SK-N-SH treated with all-trans-retinoic acid at 6 μM for 48 hours (cell line): ENCODE measurements at regions not wholly inside any gene's neighbourhood (a gene's known extent, or its start where the extent isn't known, plus 50 kb on each side); places are given as distances from the start of the nearest gene placed in this dataset.

ENCODE experiments used
- ATAC-seq: fragments of 200-7000 bp; cut with Tn5 transposase; 3 replicates; pipeline ENCODE4 v1.9.1; 2020; ENCODE audit warnings: mild to moderate bottlenecking, moderate library complexity
- ARNTL ChIP-seq: fragments of 450-650 bp; formaldehyde crosslinking; IDR thresholded peaks from 2 replicates; pipeline ENCODE4 v1.5.0; 2020; ENCODE audit warnings: low read depth, mild to moderate bottlenecking, moderate library complexity, borderline replicate concordance
- BACH2 ChIP-seq: fragments of 250-450 bp; sonication (Bioruptor Pico); IDR thresholded peaks from 2 replicates; pipeline ENCODE4 v1.9.0; 2021; ENCODE audit warnings: mild to moderate bottlenecking, borderline replicate concordance
- CREB5 ChIP-seq: fragments of 250-450 bp; sonication (Bioruptor Pico); IDR thresholded peaks from 2 replicates; pipeline ENCODE4 v1.5.1; 2020; ENCODE audit warnings: low read depth, mild to moderate bottlenecking, moderate library complexity
- CSDC2 ChIP-seq: fragments of 250-450 bp; sonication (Bioruptor Pico); IDR thresholded peaks from 2 replicates; pipeline ENCODE4 v1.5.0; 2020; ENCODE audit warnings: mild to moderate bottlenecking, moderate library complexity
- ESRRG ChIP-seq: fragments of 250-450 bp; sonication (Bioruptor Pico); IDR thresholded peaks from 2 replicates; pipeline ENCODE4 v1.6.1; 2021; ENCODE audit warnings: mild to moderate bottlenecking
- GLIS3 ChIP-seq: fragments of 250-450 bp; sonication (Bioruptor Pico); IDR thresholded peaks from 2 replicates; pipeline ENCODE4 v1.5.0; 2020; ENCODE audit warnings: mild to moderate bottlenecking, moderate library complexity
- ISL1 ChIP-seq: fragments of 250-450 bp; sonication (Bioruptor Pico); IDR thresholded peaks from 2 replicates; pipeline ENCODE4 v2.1.2; 2022; ENCODE audit warnings: mild to moderate bottlenecking, moderate library complexity
- OSR1 ChIP-seq: fragments of 250-450 bp; sonication (Bioruptor Pico); IDR thresholded peaks from 2 replicates; pipeline ENCODE4 v1.8.0; 2022; ENCODE audit warnings: moderate library complexity, mild to moderate bottlenecking, inconsistent platforms
- PPARA ChIP-seq: fragments of 250-450 bp; sonication (Bioruptor Pico); IDR thresholded peaks from 2 replicates; pipeline ENCODE4 v1.5.0; 2020; ENCODE audit warnings: mild to moderate bottlenecking, borderline replicate concordance
- RARB ChIP-seq: fragments of 250-450 bp; sonication (Bioruptor Pico); IDR thresholded peaks from 2 replicates; pipeline ENCODE4 v1.8.0; 2021; ENCODE audit warnings: mild to moderate bottlenecking, moderate library complexity
- SNAI2 ChIP-seq: fragments of 250-450 bp; sonication (Bioruptor Pico); IDR thresholded peaks from 2 replicates; pipeline ENCODE4 v1.5.0; 2020; ENCODE audit warnings: mild to moderate bottlenecking, moderate library complexity
- TCF4 ChIP-seq: fragments of 250-450 bp; sonication (Bioruptor Pico); IDR thresholded peaks from 2 replicates; pipeline ENCODE4 v1.8.0; 2021; ENCODE audit warnings: mild to moderate bottlenecking, moderate library complexity, borderline replicate concordance
- TOX ChIP-seq: fragments of 250-450 bp; sonication (Bioruptor Pico); IDR thresholded peaks from 2 replicates; pipeline ENCODE4 v1.8.0; 2021; ENCODE audit warnings: mild to moderate bottlenecking, moderate library complexity, borderline replicate concordance
- ZC3H10 ChIP-seq: fragments of 250-450 bp; sonication (Bioruptor Pico); IDR thresholded peaks from 2 replicates; pipeline ENCODE4 v1.5.1; 2021; ENCODE audit warnings: mild to moderate bottlenecking, moderate library complexity
- ZFP3 ChIP-seq: fragments of 250-450 bp; sonication (Bioruptor Pico); IDR thresholded peaks from 2 replicates; pipeline ENCODE4 v1.5.0; 2020; ENCODE audit warnings: mild to moderate bottlenecking, moderate library complexity
- ZFP30 ChIP-seq: fragments of 450-650 bp; formaldehyde crosslinking; IDR thresholded peaks from 2 replicates; pipeline ENCODE4 v1.5.0; 2022; ENCODE audit warnings: mild to moderate bottlenecking, moderate library complexity
- ZNF70 ChIP-seq: fragments of 450-650 bp; formaldehyde crosslinking; IDR thresholded peaks from 2 replicates; pipeline ENCODE4 v1.5.0; 2020; ENCODE audit warnings: mild to moderate bottlenecking, moderate library complexity
- ZNF8 ChIP-seq: fragments of 450-650 bp; formaldehyde crosslinking; IDR thresholded peaks from 2 replicates; pipeline ENCODE4 v1.5.0; 2020; ENCODE audit warnings: mild to moderate bottlenecking, moderate library complexity
- TF ChIP-seq, protein P1 (sequence below): fragments of 250-450 bp; sonication (Bioruptor Pico); IDR thresholded peaks from 2 replicates; pipeline ENCODE4 v1.5.1; 2021; ENCODE audit warnings: mild to moderate bottlenecking, moderate library complexity
- TF ChIP-seq, protein P2 (sequence below): fragments of 250-450 bp; sonication (Bioruptor Pico); IDR thresholded peaks from 2 replicates; pipeline ENCODE4 v1.8.0; 2020; ENCODE audit warnings: mild to moderate bottlenecking, moderate library complexity, borderline replicate concordance
- TF ChIP-seq, protein P3 (sequence below): fragments of 250-450 bp; sonication (Bioruptor Pico); IDR thresholded peaks from 2 replicates; pipeline ENCODE4 v1.8.0; 2021; ENCODE audit warnings: low read depth, mild to moderate bottlenecking, moderate library complexity, borderline replicate concordance

DNA sequence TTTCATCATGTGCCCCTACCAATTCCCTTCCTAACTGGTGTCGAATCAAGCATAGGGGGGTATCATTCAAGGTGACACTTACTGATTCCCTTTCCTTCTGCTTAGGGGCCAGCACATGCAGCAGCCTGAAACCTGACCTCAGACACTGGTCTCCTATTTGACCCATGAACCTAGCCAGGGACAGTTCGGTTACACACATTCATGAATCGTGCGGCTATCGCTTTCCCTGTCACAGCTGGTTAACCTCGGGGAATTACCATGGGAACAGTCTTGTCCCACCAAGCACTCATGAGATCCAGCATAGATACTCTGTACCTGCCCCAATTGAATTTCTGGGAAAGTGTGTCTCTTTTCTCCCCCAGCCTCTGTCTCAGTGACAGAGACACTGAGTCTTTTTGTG lies 140.4 kb downstream of the ZNF674 start (continued):
- TF ChIP-seq TOX (CRISPR knock-in tag) (no peak), GLIS3 (no peak)

DNA sequence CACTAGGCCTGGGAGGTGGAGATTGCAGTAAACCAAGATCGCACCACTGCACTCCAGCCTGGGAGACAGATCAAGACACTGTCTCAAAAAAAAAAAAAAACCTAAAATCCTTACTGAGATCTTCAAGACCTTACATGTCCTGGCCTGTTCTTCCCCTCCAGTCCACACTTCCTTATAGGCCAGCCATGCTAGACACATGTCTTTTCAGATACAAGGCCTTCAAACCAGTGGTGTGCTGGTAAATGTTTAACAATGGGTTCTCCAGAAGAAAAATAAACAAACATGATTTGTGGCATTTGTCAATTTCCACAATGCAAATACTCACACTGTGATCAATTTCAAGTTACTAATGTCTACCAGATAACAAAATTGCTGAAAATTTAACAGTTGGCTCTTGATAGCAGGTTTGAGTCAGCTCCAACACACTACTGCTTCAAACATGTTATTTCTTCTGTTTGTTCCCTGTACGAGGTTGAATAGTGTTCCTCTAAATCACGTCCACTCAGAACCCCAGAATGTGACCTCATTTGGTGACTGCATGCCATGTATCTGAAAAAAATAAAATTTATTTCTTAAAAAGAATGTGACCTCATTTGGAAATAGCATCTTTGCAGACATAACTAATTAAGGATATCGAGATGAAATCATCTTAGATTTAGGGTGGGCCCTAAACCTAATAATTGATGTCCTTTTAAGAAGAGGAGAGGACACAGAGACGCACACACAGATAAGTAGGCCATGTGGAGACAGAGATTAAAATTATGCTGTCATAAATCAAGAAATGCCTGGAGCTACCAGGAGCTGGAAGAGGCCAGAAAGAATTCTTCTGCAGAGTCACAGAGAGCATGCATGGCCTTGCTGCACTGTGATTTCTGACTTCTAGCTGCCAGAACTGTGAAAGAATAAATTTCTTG lies 144.4 kb downstream of the ZNF674 start:
- TF ChIP-seq ZFP30 (CRISPR knock-in tag) (no peak), OSR1 (CRISPR knock-in tag) (no peak), TOX (CRISPR knock-in tag) (no peak), PPARA (no peak), ESRRG (CRISPR knock-in tag) (no peak), RARB (no peak)
- TF ChIP-seq, all 23 proteins: peak for 0
- ATAC-seq = no peak

DNA sequence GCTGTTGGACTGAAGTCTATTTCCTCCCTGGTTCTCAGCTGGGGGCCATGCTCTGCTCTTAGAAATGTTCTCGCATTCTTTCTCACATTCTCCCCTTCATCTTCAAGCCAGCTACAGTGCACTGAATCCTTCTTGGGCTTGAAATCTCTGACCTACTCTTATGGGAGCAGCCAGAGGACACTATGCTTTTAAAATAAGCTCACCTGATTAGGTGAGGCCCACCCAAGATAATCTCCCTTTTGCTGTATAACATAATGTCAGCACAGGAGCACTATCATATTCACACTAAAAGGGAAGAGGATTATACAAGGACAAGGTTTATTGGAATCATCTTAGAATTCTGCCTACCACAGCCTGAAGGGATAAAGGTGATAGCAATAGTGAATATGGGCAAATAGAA lies 146.3 kb downstream of the ZNF674 start:
- no peak for ATAC-seq
- no peak for TF ChIP-seq ESRRG (CRISPR knock-in tag)

- ATAC-seq = no peak
- TF ChIP-seq ZFP30 (CRISPR knock-in tag) = no peak
- no peak for TF ChIP-seq BACH2 (CRISPR knock-in tag)
- no peak for TF ChIP-seq ZC3H10
- no peak for TF ChIP-seq CREB5 (CRISPR knock-in tag)
- TF ChIP-seq, protein P1, sequence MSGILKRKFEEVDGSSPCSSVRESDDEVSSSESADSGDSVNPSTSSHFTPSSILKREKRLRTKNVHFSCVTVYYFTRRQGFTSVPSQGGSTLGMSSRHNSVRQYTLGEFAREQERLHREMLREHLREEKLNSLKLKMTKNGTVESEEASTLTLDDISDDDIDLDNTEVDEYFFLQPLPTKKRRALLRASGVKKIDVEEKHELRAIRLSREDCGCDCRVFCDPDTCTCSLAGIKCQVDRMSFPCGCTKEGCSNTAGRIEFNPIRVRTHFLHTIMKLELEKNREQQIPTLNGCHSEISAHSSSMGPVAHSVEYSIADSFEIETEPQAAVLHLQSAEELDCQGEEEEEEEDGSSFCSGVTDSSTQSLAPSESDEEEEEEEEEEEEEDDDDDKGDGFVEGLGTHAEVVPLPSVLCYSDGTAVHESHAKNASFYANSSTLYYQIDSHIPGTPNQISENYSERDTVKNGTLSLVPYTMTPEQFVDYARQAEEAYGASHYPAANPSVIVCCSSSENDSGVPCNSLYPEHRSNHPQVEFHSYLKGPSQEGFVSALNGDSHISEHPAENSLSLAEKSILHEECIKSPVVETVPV (CRISPR knock-in tag) = no peak
- no peak for TF ChIP-seq ZNF70 (CRISPR knock-in tag)
- TF ChIP-seq ZFP3 (CRISPR knock-in tag) = no peak
- TF ChIP-seq OSR1 (CRISPR knock-in tag) = no peak
- TF ChIP-seq GLIS3 = no peak
- TF ChIP-seq ISL1 (CRISPR knock-in tag) = no peak
- TF ChIP-seq TOX (CRISPR knock-in tag) = no peak
- TF ChIP-seq TCF4 = no peak
- no peak for TF ChIP-seq RARB
Measured at GRCh38 chrX:46398126-46398525, 147.1 kb downstream of the ZNF674 start.

DNA sequence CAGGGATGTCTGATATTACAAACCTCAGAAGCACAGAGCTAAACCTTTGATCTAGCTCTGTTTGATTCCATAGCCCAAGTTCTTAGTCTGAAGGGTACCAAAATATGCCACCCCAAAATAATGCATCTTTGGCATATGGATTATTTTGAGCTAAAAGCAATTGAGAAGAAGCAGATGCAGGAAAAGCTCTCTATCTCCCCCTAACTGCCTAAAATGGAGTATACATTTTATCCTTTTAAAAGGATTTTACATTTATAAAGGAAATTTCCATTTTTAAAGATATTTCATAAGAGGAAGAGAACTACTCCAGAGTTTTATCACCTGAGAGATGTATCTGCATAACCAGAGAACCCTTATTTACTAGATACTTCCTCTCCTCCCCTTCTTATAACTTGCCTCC lies 158.7 kb downstream of the ZNF674 start:
- no peak for ATAC-seq
- TF ChIP-seq RARB = no peak
- no peak for TF ChIP-seq OSR1 (CRISPR knock-in tag)
- no peak for TF ChIP-seq ESRRG (CRISPR knock-in tag)

- TF ChIP-seq, protein P2, sequence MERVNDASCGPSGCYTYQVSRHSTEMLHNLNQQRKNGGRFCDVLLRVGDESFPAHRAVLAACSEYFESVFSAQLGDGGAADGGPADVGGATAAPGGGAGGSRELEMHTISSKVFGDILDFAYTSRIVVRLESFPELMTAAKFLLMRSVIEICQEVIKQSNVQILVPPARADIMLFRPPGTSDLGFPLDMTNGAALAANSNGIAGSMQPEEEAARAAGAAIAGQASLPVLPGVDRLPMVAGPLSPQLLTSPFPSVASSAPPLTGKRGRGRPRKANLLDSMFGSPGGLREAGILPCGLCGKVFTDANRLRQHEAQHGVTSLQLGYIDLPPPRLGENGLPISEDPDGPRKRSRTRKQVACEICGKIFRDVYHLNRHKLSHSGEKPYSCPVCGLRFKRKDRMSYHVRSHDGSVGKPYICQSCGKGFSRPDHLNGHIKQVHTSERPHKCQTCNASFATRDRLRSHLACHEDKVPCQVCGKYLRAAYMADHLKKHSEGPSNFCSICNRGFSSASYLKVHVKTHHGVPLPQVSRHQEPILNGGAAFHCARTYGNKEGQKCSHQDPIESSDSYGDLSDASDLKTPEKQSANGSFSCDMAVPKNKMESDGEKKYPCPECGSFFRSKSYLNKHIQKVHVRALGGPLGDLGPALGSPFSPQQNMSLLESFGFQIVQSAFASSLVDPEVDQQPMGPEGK = no peak
- TF ChIP-seq BACH2 (CRISPR knock-in tag) = no peak
- no peak for TF ChIP-seq ESRRG (CRISPR knock-in tag)
- no peak for TF ChIP-seq CSDC2 (CRISPR knock-in tag)
- TF ChIP-seq ZFP3 (CRISPR knock-in tag) = no peak
- TF ChIP-seq TOX (CRISPR knock-in tag) = no peak
- no peak for TF ChIP-seq ARNTL (CRISPR knock-in tag)
- TF ChIP-seq, all 23 proteins: peak for 0
- ATAC-seq = no peak
Measured at GRCh38 chrX:46383006-46383405, 162.2 kb downstream of the ZNF674 start.

DNA sequence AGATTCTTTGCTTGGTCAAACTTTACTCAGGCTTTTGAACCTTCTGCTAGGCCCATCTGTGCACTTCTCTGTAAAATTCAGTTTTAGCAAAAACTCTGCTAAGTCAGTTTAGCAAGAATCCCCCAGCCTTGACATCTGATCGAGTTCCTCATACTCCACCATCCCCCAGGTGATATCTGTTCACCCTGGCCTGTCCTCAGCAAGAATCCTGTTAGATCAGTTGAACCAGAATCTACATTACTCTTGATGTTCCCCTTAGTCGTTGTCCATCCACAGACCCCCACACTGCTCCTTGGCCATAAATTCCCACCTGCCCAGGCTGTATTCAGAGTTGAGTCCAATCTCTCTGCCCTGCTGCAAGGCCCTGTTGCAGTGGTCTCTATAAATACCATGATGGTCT lies 162.6 kb downstream of the ZNF674 start:
- no peak for ATAC-seq
- no peak for TF ChIP-seq SNAI2 (CRISPR knock-in tag)
- TF ChIP-seq ESRRG (CRISPR knock-in tag) = no peak
- TF ChIP-seq, protein P2 = no peak
- TF ChIP-seq PPARA = no peak
- TF ChIP-seq CREB5 (CRISPR knock-in tag) = no peak
- TF ChIP-seq ZNF8 (CRISPR knock-in tag) = no peak
- no peak for TF ChIP-seq RARB
- no peak for TF ChIP-seq ZC3H10
- TF ChIP-seq, protein P3, sequence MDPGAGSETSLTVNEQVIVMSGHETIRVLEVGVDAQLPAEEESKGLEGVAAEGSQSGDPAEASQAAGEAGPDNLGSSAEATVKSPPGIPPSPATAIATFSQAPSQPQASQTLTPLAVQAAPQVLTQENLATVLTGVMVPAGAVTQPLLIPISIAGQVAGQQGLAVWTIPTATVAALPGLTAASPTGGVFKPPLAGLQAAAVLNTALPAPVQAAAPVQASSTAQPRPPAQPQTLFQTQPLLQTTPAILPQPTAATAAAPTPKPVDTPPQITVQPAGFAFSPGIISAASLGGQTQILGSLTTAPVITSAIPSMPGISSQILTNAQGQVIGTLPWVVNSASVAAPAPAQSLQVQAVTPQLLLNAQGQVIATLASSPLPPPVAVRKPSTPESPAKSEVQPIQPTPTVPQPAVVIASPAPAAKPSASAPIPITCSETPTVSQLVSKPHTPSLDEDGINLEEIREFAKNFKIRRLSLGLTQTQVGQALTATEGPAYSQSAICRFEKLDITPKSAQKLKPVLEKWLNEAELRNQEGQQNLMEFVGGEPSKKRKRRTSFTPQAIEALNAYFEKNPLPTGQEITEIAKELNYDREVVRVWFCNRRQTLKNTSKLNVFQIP (CRISPR knock-in tag) = no peak
- no peak for TF ChIP-seq ZNF70 (CRISPR knock-in tag)
